ENCODE measurements at regions not wholly inside any gene's neighbourhood (a gene's known extent, or its start where the extent isn't known, plus 50 kb on each side); places are given as distances from the start of the nearest gene placed in this dataset.

DNA sequence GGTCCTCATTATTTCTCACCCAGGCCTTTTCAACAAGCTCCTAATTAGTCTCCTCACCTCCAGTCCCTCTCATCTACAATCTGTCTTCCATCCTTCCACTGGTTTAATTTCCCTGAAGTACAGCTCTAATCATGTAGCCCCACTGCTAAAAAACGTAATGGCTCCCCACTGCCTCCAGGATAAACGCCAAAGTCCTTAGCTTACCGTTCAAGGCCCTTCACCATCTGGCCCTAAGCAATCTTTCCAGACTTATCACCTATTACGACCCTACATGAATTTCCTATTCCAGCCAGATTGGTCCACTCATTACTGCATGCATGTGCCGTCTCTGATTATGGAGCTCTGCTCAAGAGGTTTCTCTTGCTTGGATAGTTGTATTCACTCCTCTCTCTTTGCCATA is 83.1 kb upstream of the DAB1 start (continued):
- TF ChIP-seq, protein P1, sequence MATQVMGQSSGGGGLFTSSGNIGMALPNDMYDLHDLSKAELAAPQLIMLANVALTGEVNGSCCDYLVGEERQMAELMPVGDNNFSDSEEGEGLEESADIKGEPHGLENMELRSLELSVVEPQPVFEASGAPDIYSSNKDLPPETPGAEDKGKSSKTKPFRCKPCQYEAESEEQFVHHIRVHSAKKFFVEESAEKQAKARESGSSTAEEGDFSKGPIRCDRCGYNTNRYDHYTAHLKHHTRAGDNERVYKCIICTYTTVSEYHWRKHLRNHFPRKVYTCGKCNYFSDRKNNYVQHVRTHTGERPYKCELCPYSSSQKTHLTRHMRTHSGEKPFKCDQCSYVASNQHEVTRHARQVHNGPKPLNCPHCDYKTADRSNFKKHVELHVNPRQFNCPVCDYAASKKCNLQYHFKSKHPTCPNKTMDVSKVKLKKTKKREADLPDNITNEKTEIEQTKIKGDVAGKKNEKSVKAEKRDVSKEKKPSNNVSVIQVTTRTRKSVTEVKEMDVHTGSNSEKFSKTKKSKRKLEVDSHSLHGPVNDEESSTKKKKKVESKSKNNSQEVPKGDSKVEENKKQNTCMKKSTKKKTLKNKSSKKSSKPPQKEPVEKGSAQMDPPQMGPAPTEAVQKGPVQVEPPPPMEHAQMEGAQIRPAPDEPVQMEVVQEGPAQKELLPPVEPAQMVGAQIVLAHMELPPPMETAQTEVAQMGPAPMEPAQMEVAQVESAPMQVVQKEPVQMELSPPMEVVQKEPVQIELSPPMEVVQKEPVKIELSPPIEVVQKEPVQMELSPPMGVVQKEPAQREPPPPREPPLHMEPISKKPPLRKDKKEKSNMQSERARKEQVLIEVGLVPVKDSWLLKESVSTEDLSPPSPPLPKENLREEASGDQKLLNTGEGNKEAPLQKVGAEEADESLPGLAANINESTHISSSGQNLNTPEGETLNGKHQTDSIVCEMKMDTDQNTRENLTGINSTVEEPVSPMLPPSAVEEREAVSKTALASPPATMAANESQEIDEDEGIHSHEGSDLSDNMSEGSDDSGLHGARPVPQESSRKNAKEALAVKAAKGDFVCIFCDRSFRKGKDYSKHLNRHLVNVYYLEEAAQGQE (IDR thresholded peaks at IDR 0.05; ENCODE audit: low read depth): no peak
- no peak for TF ChIP-seq POLR2A (IDR thresholded peaks at IDR 0.05; ENCODE audit: borderline replicate concordance, extremely low read depth, insufficient read depth, insufficient read length)

DNA sequence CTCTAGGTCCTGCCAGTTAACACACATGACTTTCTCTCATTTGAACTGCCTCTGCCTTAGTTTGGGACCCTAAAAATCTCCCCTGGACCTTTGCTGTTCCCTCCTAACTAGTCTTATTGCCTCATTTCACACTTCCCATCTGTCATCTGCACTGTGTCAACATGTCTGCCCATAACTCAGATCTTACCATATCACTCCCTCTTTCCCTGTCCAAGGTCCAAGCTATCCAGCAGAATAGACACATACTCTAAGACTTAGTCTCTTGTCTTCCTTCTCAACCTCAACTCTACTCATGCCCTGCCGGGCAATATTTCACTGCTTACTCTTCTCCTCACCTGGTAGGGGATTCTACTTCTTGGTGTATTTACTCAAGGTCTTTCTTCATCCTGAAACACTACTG is 79.5 kb upstream of the DAB1 start:
- H3K79me2 ChIP-seq (ENCODE audit: insufficient read depth, low read length): no peaks in the 10 kb centered on the region
- intact Hi-C loops (cut with micrococcal nuclease): no loop called here
- TF ChIP-seq POLR2A (IDR thresholded peaks at IDR 0.05; ENCODE audit: borderline replicate concordance, extremely low read depth, insufficient read depth, insufficient read length): no peak
- no peak for TF ChIP-seq YY1 (IDR thresholded peaks at IDR 0.05; ENCODE audit: extremely low read depth, insufficient replicate concordance, low read depth, low read length)
- TF ChIP-seq ELF1 (IDR thresholded peaks at IDR 0.05; ENCODE audit: borderline replicate concordance, low read depth): no peak
- no peak for TF ChIP-seq POLR2AphosphoS5 (IDR thresholded peaks at IDR 0.05; ENCODE audit: low read depth, low read length)
- no peak for TF ChIP-seq EZH2phosphoT487 (IDR thresholded peaks at IDR 0.05; ENCODE audit: borderline replicate concordance)
- no peak for TF ChIP-seq RAD21 (IDR thresholded peaks at IDR 0.05; ENCODE audit: low read depth)
- TF ChIP-seq ZFX (IDR thresholded peaks at IDR 0.05): no peak
- DNase-seq (ENCODE audit: low read depth, low spot score) (no peak), ATAC-seq (no peak)
- BruUV-seq (replicated peaks): no TSS peak
- H2AFZ ChIP-seq (ENCODE audit: low read depth, low read length, poor library complexity, severe bottlenecking): no peak overlapping the region
- H3K27ac ChIP-seq (ENCODE audit: low read depth, low read length): no peak overlapping the region
- no peaks in the 10 kb centered on the region for H4K20me1 ChIP-seq (ENCODE audit: insufficient read depth)
- no peaks in the 10 kb centered on the region for H3K4me1 ChIP-seq (ENCODE audit: control insufficient read depth in 1 of 2, insufficient read depth in 2 of 2, low read length in 2 of 2)
- H3K4me2 ChIP-seq (ENCODE audit: low read length): no peak overlapping the region
- H3K9ac ChIP-seq (ENCODE audit: low read length): no peak overlapping the region
- CTCF ChIA-PET: no interaction called here
- H3K4me3 ChIP-seq (replicated peaks in 1 of 2; ENCODE audit: low read depth in 1 of 2, low read length in 2 of 2): no peak overlapping the region
- no peaks in the 10 kb centered on the region for H3K9me2 ChIP-seq (ENCODE audit: insufficient read depth)
- no peaks in the 10 kb centered on the region for H3K27me3 ChIP-seq (ENCODE audit: insufficient read depth, low read length)
- POLR2A ChIA-PET: no interaction called here
- H3K9me3 ChIP-seq (ENCODE audit: control insufficient read depth in 1 of 2, insufficient read depth in 1 of 2, low read depth in 1 of 2, low read length in 2 of 2): no peaks in the 10 kb centered on the region
- RAD21 ChIA-PET (ENCODE audit: low non-redundant PET in 1 of 2, low total read pairs in 2 of 2, uncharacterized antibody in 2 of 2, unreplicated experiment in 2 of 2): no interaction called here
- H3K36me3 ChIP-seq (ENCODE audit: control insufficient read depth in 1 of 2, insufficient read depth in 2 of 2, low read length in 2 of 2): no peaks in the 10 kb centered on the region
